ENCODE measurements at regions not wholly inside any gene's neighbourhood (a gene's known extent, or its start where the extent isn't known, plus 50 kb on each side); places are given as distances from the start of the nearest gene placed in this dataset.

DNA sequence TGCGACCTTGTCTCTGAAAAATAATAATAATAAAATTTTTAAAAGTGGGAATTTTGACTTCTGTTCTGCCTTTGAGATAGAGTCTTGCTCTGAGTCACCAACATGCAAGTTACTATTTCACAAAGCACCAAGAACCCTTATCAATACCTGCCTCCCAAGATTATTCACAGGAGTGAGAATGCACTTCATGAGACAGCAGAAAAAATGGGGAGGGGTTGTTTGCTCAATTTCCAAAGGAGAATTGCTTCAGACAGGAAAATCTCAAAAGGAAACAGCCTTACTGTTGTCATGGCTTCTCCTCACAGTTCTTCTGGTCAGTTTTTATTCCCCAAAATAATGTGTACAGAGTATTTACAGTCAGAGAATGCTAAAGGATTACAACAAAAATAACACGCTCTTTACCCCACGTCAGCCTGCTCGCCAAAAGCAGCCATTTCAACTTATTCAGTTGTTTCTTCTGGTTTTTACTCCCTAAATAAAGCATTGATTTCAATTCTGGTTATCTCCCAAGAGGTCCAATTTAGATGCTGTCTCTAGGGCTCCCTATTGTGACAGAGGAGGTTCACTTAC, 89.0 kb downstream of the PPCDC start:
- TF ChIP-seq, protein P1, sequence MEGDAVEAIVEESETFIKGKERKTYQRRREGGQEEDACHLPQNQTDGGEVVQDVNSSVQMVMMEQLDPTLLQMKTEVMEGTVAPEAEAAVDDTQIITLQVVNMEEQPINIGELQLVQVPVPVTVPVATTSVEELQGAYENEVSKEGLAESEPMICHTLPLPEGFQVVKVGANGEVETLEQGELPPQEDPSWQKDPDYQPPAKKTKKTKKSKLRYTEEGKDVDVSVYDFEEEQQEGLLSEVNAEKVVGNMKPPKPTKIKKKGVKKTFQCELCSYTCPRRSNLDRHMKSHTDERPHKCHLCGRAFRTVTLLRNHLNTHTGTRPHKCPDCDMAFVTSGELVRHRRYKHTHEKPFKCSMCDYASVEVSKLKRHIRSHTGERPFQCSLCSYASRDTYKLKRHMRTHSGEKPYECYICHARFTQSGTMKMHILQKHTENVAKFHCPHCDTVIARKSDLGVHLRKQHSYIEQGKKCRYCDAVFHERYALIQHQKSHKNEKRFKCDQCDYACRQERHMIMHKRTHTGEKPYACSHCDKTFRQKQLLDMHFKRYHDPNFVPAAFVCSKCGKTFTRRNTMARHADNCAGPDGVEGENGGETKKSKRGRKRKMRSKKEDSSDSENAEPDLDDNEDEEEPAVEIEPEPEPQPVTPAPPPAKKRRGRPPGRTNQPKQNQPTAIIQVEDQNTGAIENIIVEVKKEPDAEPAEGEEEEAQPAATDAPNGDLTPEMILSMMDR (conservative IDR thresholded peaks at IDR 0.05; ENCODE audit: low read length): no peak
- no peak for TF ChIP-seq EZH2phosphoT487 (IDR thresholded peaks at IDR 0.05; ENCODE audit: borderline replicate concordance)

DNA sequence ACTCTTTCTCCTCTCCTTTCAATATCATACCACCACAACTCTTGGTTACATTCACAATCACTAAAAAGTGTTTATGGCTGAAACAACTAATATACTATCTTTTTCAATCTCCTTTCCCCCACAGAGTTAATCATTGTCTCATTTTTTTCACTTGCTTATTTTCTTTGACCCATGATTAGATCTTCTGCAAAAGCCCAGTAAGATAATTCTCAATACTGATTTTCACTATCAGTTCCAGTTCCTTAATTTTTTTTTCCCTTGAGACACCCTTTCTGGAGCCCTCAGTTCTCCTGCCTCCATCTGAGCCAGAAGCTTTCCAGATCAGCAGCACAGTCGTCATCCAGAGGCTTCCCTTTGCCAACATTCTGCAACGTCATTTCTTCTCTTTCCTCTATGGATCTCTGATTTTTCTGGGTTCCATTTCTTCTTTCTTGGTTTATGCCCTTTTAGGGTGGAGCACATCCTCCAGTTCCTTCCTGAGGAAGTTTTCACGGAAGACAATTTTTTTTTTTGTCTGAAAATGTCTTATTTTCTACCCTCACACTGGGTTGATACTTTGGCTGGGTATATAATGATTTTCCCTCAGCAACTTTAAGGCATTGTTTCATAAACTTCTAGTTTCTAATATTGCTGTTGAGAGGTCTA, 88.7 kb upstream of the C15orf39 start:
- no peak for TF ChIP-seq EZH2phosphoT487 (IDR thresholded peaks at IDR 0.05; ENCODE audit: borderline replicate concordance)
- TF ChIP-seq, protein P1 (conservative IDR thresholded peaks at IDR 0.05; ENCODE audit: low read length): no peak
- peaks cover 29% of the 10 kb centered on the region for H3K4me1 ChIP-seq (ENCODE audit: insufficient read depth, low read length, poor library complexity, severe bottlenecking)
- H3K9me3 ChIP-seq (ENCODE audit: insufficient read depth, low read depth, low read length): peaks cover 5% of the 10 kb centered on the region; the same call in 1 of the 2 replicates
- no peaks in the 10 kb centered on the region for H3K9me2 ChIP-seq (replicated peaks; ENCODE audit: low read depth, low read length)
- H2AFZ ChIP-seq (ENCODE audit: low read length): no peak overlapping the region
- H3K36me3 ChIP-seq (ENCODE audit: insufficient read depth, low read length): no peaks in the 10 kb centered on the region
- no peaks in the 10 kb centered on the region for H3K79me2 ChIP-seq (ENCODE audit: insufficient read depth, low read length)
- no peak overlapping the region for H3K9ac ChIP-seq (ENCODE audit: low read depth, low read length, poor library complexity, severe bottlenecking)
- H4K20me1 ChIP-seq (ENCODE audit: insufficient read depth, low read length, poor library complexity, severe bottlenecking): no peaks in the 10 kb centered on the region
- H3K27me3 ChIP-seq (ENCODE audit: insufficient read depth, low read length, poor library complexity, severe bottlenecking): no peaks in the 10 kb centered on the region
- H3F3A ChIP-seq (ENCODE audit: low read depth): no peaks in the 10 kb centered on the region
- no peak overlapping the region for H3K4me3 ChIP-seq (ENCODE audit: low read length, poor library complexity, severe bottlenecking)
- no peak overlapping the region for H3K4me2 ChIP-seq (ENCODE audit: low read depth, low read length, poor library complexity, severe bottlenecking)

More for the DNA sequence above, 89.0 kb downstream of the PPCDC start:
- Histone ChIP-seq H3K27me3 (ENCODE audit: insufficient read depth, low read length, poor library complexity, severe bottlenecking) (no peaks in the 10 kb centered on the region), H3K4me1 (ENCODE audit: insufficient read depth, low read length, poor library complexity, severe bottlenecking) (peaks cover 36% of the 10 kb centered on the region), H3K79me2 (ENCODE audit: insufficient read depth, low read length) (no peaks in the 10 kb centered on the region), H3K9me2 (replicated peaks; ENCODE audit: low read depth, low read length) (no peaks in the 10 kb centered on the region), H3K9ac (ENCODE audit: low read depth, low read length, poor library complexity, severe bottlenecking) (no peak overlapping the region), H3K36me3 (ENCODE audit: insufficient read depth, low read length) (no peaks in the 10 kb centered on the region), H3K9me3 (ENCODE audit: insufficient read depth, low read depth, low read length) (peaks cover 5% of the 10 kb centered on the region; the same call in 1 of the 2 replicates), H3K4me2 (ENCODE audit: low read depth, low read length, poor library complexity, severe bottlenecking) (no peak overlapping the region), H3F3A (ENCODE audit: low read depth) (no peaks in the 10 kb centered on the region), H4K20me1 (ENCODE audit: insufficient read depth, low read length, poor library complexity, severe bottlenecking) (no peaks in the 10 kb centered on the region), H3K4me3 (ENCODE audit: low read length, poor library complexity, severe bottlenecking) (no peak overlapping the region), H2AFZ (ENCODE audit: low read length) (no peak overlapping the region)

DNA sequence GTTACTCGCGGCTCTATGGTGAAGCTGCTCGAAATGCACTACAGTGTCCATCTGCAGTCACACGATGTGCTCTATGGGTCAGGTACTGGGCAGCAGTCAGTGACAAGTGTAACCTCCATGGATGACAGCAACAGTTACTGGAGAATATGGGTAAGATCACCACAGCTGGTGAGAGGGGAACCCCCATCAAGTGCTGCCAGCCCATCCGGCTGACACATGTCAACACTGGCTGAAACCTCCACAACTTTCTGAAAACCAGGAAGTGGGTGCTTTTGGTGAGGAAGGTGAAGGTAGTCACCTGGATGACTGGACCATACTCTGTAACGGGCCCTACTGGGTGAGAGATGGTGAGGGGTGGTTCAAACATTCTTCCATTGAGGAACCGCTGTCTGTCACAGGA, 87.4 kb upstream of the C15orf39 start:
- Histone ChIP-seq H3K4me3 (ENCODE audit: low read length, poor library complexity, severe bottlenecking) (no peak overlapping the region), H3K4me2 (ENCODE audit: low read depth, low read length, poor library complexity, severe bottlenecking) (no peak overlapping the region), H3F3A (ENCODE audit: low read depth) (no peaks in the 10 kb centered on the region), H2AFZ (ENCODE audit: low read length) (no peak overlapping the region), H3K9me2 (replicated peaks; ENCODE audit: low read depth, low read length) (no peaks in the 10 kb centered on the region), H3K4me1 (ENCODE audit: insufficient read depth, low read length, poor library complexity, severe bottlenecking) (peaks cover 19% of the 10 kb centered on the region), H3K36me3 (ENCODE audit: insufficient read depth, low read length) (no peaks in the 10 kb centered on the region), H3K9ac (ENCODE audit: low read depth, low read length, poor library complexity, severe bottlenecking) (no peak overlapping the region), H3K27me3 (ENCODE audit: insufficient read depth, low read length, poor library complexity, severe bottlenecking) (no peaks in the 10 kb centered on the region), H3K9me3 (ENCODE audit: insufficient read depth, low read depth, low read length) (peaks cover 5% of the 10 kb centered on the region; the same call in 1 of the 2 replicates), H3K79me2 (ENCODE audit: insufficient read depth, low read length) (no peaks in the 10 kb centered on the region), H4K20me1 (ENCODE audit: insufficient read depth, low read length, poor library complexity, severe bottlenecking) (no peaks in the 10 kb centered on the region)
- TF ChIP-seq, protein P1 (conservative IDR thresholded peaks at IDR 0.05; ENCODE audit: low read length): no peak
- no peak for TF ChIP-seq EZH2phosphoT487 (IDR thresholded peaks at IDR 0.05; ENCODE audit: borderline replicate concordance)
